NCI-H2107 treated with DMSO at 0.1 percent for 48 hours (cell line): ENCODE measurements at regions not wholly inside any gene's neighbourhood (a gene's known extent, or its start where the extent isn't known, plus 50 kb on each side); places are given as distances from the start of the nearest gene placed in this dataset.

Experiments
- DNase-seq: peaks from one replicate; lab custom pipeline; 2025; ENCODE audit not compliant: unreplicated experiment; lab: John Stamatoyannopoulos, UW

GRCh38 chr12:92468358-92469020 lies 234.3 kb upstream of the PLEKHG7 start:
- peak; percentile 73 for DNase-seq

GRCh38 chr12:92467886-92468285 lies 234.9 kb upstream of the PLEKHG7 start:
- no peak for DNase-seq

GRCh38 chr12:92466391-92467305 lies 236.1 kb upstream of the PLEKHG7 start:
- peak; percentile 64 for DNase-seq

GRCh38 chr12:92465786-92466295 lies 236.9 kb upstream of the PLEKHG7 start:
- DNase-seq: no peak

- no peak for DNase-seq
Observed at GRCh38 chr12:92464911-92465310, 237.9 kb upstream of the PLEKHG7 start.

GRCh38 chr12:92463171-92463570 lies 239.6 kb upstream of the PLEKHG7 start:
- DNase-seq: no peak

- DNase-seq: no peak
Observed at GRCh38 chr12:92462527-92462926, 240.3 kb upstream of the PLEKHG7 start.

GRCh38 chr12:92462049-92462448 lies 240.7 kb upstream of the PLEKHG7 start:
- DNase-seq: no peak

- no peak for DNase-seq
Observed at GRCh38 chr12:92459850-92460249, 242.9 kb upstream of the PLEKHG7 start.

GRCh38 chr12:92458996-92459395 lies 243.8 kb upstream of the PLEKHG7 start:
- no peak for DNase-seq

GRCh38 chr12:92457458-92458180 lies 245.2 kb upstream of the PLEKHG7 start:
- DNase-seq: no peak

- DNase-seq: no peak
Observed at GRCh38 chr12:92452763-92453162, 250.0 kb upstream of the PLEKHG7 start.

- DNase-seq: no peak
Observed at GRCh38 chr12:92446083-92446460, 256.7 kb upstream of the PLEKHG7 start.

- DNase-seq: no peak
Observed at GRCh38 chr12:92445253-92446082, 257.3 kb upstream of the PLEKHG7 start.

- DNase-seq: no peak
Observed at GRCh38 chr12:92444763-92445162, 258.0 kb upstream of the PLEKHG7 start.

GRCh38 chr12:92442782-92443181 lies 260.0 kb upstream of the PLEKHG7 start:
- no peak for DNase-seq

- DNase-seq: no peak
Observed at GRCh38 chr12:92440072-92440471, 262.7 kb upstream of the PLEKHG7 start.

GRCh38 chr12:92439420-92439805 lies 263.4 kb upstream of the PLEKHG7 start:
- DNase-seq: no peak

GRCh38 chr12:92438641-92439419 lies 264.0 kb upstream of the PLEKHG7 start:
- DNase-seq: no peak

- no peak for DNase-seq
Observed at GRCh38 chr12:92437452-92437851, 265.3 kb upstream of the PLEKHG7 start.
